DND-41 (cell line): ENCODE measurements at regions not wholly inside any gene's neighbourhood (a gene's known extent, or its start where the extent isn't known, plus 50 kb on each side); places are given as distances from the start of the nearest gene placed in this dataset.
"Not testable (repeated sequence)": the region's sequence is repeated elsewhere in the genome, so short reads cannot be mapped to it uniquely, and the experiment has no call there.

Experiments
- ATAC-seq: fragments of 200-7000 bp; cut with Tn5 transposase; 3 replicates; pipeline ENCODE4 v1.9.1; 2021; ENCODE audit warnings: low read depth; ENCODE audit not compliant: insufficient read depth
- DNase-seq: peaks from one replicate; pipeline ENCODE4 v3.0.0-alpha.2; 2020
- H2AFZ ChIP-seq: 2 replicates; pipeline ENCODE4 v1.6.0; 2012; ENCODE audit warnings: low read depth, low read length
- H3K27ac ChIP-seq: 2 replicates; pipeline ENCODE4 v1.5.1; 2012; ENCODE audit warnings: low read length, inconsistent platforms
- H3K27me3 ChIP-seq: fragments of 200-600 bp; sonication (generic); 2 replicates; pipeline ENCODE4 v1.6.0; 2012; ENCODE audit warnings: low read length, mild to moderate bottlenecking, inconsistent platforms; ENCODE audit not compliant: insufficient read depth, poor library complexity
- H3K36me3 ChIP-seq: 2 replicates; pipeline ENCODE4 v1.5.1; 2012; ENCODE audit warnings: low read length, inconsistent platforms; ENCODE audit not compliant: insufficient read depth
- H3K4me1 ChIP-seq: 2 replicates; pipeline ENCODE4 v1.5.1; 2012; ENCODE audit warnings: mild to moderate bottlenecking, low read length; ENCODE audit not compliant: insufficient read depth
- H3K4me2 ChIP-seq: 2 replicates; pipeline ENCODE4 v1.6.0; 2012; ENCODE audit warnings: mild to moderate bottlenecking, moderate library complexity, low read length, inconsistent platforms; ENCODE audit not compliant: insufficient read depth
- H3K4me3 ChIP-seq, 2 experiments: fragments of 200-600 bp in 1 of 2; shearing (Covaris generic) in 1 of 2; 2 replicates each; pipeline ENCODE4 v1.5.1; 2012 to 2016; ENCODE audit warnings: inconsistent platforms in 2 of 2, low read length in 2 of 2, mild to moderate bottlenecking in 2 of 2, low read depth in 1 of 2, moderate library complexity in 1 of 2
- H3K79me2 ChIP-seq: 2 replicates; pipeline ENCODE4 v1.6.0; 2012; ENCODE audit warnings: low read length, inconsistent platforms; ENCODE audit not compliant: insufficient read depth
- H3K9ac ChIP-seq: 2 replicates; pipeline ENCODE4 v1.6.0; 2012; ENCODE audit warnings: low read depth, mild to moderate bottlenecking, inconsistent platforms, low read length, moderate library complexity
- H3K9me3 ChIP-seq: 2 replicates; pipeline ENCODE4 v1.5.1; 2012; ENCODE audit warnings: low read length, moderate library complexity, mild to moderate bottlenecking, inconsistent platforms; ENCODE audit not compliant: insufficient read depth, severe bottlenecking
- H4K20me1 ChIP-seq: 2 replicates; pipeline ENCODE4 v1.6.0; 2012; ENCODE audit warnings: low read length; ENCODE audit not compliant: insufficient read depth
- CTCF ChIP-seq: IDR thresholded peaks from 2 replicates; pipeline ENCODE4 v1.5.1; 2012; ENCODE audit warnings: borderline replicate concordance, low read length, moderate library complexity, mild to moderate bottlenecking; ENCODE audit not compliant: poor library complexity, severe bottlenecking; ENCODE audit errors: extremely low read depth
- EZH2 ChIP-seq: IDR thresholded peaks from 3 replicates; pipeline ENCODE4 v1.6.1; 2012; ENCODE audit warnings: borderline replicate concordance, low read depth, mild to moderate bottlenecking, moderate library complexity, low read length, inconsistent platforms; ENCODE audit not compliant: severe bottlenecking

GRCh38 chr2:41329040-41329439, 718.8 kb upstream of the PKDCC start:
- no peak overlapping the region for H3K4me2 ChIP-seq
- no peaks in the 10 kb centered on the region for H3K4me1 ChIP-seq
- no peak overlapping the region for H3K27ac ChIP-seq
- no peaks in the 10 kb centered on the region for H3K9me3 ChIP-seq
- H3K36me3 ChIP-seq = no peaks in the 10 kb centered on the region
- no peak for DNase-seq
- no peaks in the 10 kb centered on the region for H3K79me2 ChIP-seq
- H3K4me3 ChIP-seq = no peak overlapping the region
- H3K9ac ChIP-seq = no peak overlapping the region
- no peak for ATAC-seq
- no peaks in the 10 kb centered on the region for H4K20me1 ChIP-seq
- no peak for TF ChIP-seq CTCF
- no peak for TF ChIP-seq EZH2
- no peaks in the 10 kb centered on the region for H3K27me3 ChIP-seq
- H2AFZ ChIP-seq = no peak overlapping the region

DNA sequence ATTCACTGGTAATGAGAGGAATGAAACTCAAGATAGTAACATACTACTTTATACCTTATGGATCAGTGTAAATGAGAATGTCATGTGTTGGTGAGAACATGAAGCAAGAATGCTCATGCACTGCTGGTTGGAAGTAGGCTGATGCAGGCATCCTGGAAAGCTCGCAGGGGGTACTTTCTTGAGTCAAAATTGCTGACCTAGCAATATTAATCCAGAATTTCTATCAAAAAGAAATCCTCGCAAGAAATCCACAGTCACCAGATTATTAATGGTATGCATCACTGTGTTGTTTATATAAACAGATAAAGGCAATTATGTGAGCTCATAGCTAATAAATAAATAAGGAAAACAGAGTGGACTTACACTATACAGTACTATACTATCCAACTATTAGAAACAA, 713.7 kb upstream of the PKDCC start:
- Histone ChIP-seq H3K27ac (no peak overlapping the region), H3K4me2 (no peak overlapping the region), H3K4me1 (no peaks in the 10 kb centered on the region), H3K9ac (no peak overlapping the region), H4K20me1 (no peaks in the 10 kb centered on the region), H3K4me3 (no peak overlapping the region), H3K36me3 (no peaks in the 10 kb centered on the region), H3K27me3 (no peaks in the 10 kb centered on the region), H2AFZ (no peak overlapping the region), H3K9me3 (no peaks in the 10 kb centered on the region), H3K79me2 (no peaks in the 10 kb centered on the region)
- TF ChIP-seq EZH2 (no peak), CTCF (no peak)
- no peak for DNase-seq
- ATAC-seq = no peak

DNA sequence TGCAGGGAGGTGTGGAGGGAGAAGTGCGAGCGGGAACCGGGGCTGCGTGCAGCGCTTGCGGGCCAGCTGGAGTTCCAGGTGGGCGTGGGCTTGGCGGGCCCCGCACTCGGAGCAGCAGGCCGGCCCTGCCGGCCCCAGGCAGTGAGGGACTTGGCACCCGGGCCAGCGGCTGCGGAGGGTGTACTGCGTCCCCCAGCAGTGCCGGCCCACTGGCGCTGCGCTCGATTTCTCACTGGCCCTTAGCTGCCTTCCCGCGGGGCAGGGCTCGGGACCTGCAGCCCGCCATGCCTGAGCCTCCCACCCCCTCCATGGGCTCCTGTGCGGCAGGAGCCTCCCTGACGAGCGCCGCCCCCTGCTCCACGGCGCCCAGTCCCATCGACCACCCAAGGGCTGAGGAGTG, 712.2 kb upstream of the PKDCC start:
- H3K9ac ChIP-seq, H3K27ac ChIP-seq, H3K79me2 ChIP-seq, DNase-seq, H3K4me3 ChIP-seq, H3K27me3 ChIP-seq, H3K4me2 ChIP-seq, H2AFZ ChIP-seq, H3K4me1 ChIP-seq, H3K9me3 ChIP-seq, ATAC-seq, H4K20me1 ChIP-seq, H3K36me3 ChIP-seq: not testable (repeated sequence)

- Histone ChIP-seq H3K4me3 (no peak overlapping the region), H3K9ac (no peak overlapping the region), H3K79me2 (no peaks in the 10 kb centered on the region), H2AFZ (no peak overlapping the region), H3K4me1 (no peaks in the 10 kb centered on the region), H3K27me3 (no peaks in the 10 kb centered on the region), H3K27ac (no peak overlapping the region), H3K36me3 (no peaks in the 10 kb centered on the region), H3K9me3 (no peaks in the 10 kb centered on the region), H4K20me1 (no peaks in the 10 kb centered on the region), H3K4me2 (no peak overlapping the region)
- ATAC-seq = no peak
- TF ChIP-seq CTCF (no peak), EZH2 (no peak)
- DNase-seq = no peak
Measured at GRCh38 chr2:41337956-41338355, 709.9 kb upstream of the PKDCC start.
